ENCODE measurements at regions not wholly inside any gene's neighbourhood (a gene's known extent, or its start where the extent isn't known, plus 50 kb on each side); places are given as distances from the start of the nearest gene placed in this dataset.

DNA sequence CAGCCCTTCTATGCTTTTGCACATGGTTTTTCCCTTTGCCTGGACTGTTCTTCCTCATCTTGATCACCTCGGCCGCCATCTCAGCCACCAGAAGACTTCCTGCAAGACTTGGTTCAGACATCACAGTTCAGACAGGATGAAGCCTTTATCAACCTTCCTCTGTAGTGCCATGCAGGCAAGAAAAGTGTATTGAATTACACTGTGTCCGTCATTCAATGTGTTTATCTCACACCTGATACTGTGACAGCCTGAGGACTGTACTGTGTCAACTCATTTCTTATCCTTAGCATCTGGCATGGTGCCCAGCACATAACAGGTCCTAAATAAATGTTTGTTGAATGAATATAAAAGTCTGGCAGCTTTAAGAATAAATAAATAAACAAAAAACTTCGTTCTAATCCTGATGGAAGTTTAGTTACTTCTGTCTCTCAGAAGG is 133.3 kb upstream of the MAN1A1 start:
- TF ChIP-seq EZH2phosphoT487 (IDR thresholded peaks at IDR 0.05; ENCODE audit: low read depth) = no peak
- TF ChIP-seq, protein P1, sequence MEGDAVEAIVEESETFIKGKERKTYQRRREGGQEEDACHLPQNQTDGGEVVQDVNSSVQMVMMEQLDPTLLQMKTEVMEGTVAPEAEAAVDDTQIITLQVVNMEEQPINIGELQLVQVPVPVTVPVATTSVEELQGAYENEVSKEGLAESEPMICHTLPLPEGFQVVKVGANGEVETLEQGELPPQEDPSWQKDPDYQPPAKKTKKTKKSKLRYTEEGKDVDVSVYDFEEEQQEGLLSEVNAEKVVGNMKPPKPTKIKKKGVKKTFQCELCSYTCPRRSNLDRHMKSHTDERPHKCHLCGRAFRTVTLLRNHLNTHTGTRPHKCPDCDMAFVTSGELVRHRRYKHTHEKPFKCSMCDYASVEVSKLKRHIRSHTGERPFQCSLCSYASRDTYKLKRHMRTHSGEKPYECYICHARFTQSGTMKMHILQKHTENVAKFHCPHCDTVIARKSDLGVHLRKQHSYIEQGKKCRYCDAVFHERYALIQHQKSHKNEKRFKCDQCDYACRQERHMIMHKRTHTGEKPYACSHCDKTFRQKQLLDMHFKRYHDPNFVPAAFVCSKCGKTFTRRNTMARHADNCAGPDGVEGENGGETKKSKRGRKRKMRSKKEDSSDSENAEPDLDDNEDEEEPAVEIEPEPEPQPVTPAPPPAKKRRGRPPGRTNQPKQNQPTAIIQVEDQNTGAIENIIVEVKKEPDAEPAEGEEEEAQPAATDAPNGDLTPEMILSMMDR (IDR thresholded peaks at IDR 0.05; ENCODE audit: low read depth, low read length) = no peak
- H3K4me1 ChIP-seq (ENCODE audit: low read length) = no peaks in the 10 kb centered on the region
- no peak overlapping the region for H3K9ac ChIP-seq (ENCODE audit: low read length)
- H2AFZ ChIP-seq (ENCODE audit: low read depth, low read length) = no peak overlapping the region
- H3K9me3 ChIP-seq (ENCODE audit: insufficient read depth, low read length) = no peaks in the 10 kb centered on the region
- H3K4me3 ChIP-seq (ENCODE audit: low read length) = no peak overlapping the region
- no peaks in the 10 kb centered on the region for H4K20me1 ChIP-seq (ENCODE audit: insufficient read depth, low read length)
- no peaks in the 10 kb centered on the region for H3K27me3 ChIP-seq (ENCODE audit: low read depth, low read length)
- no peaks in the 10 kb centered on the region for H3K79me2 ChIP-seq (ENCODE audit: low read length)
- no peak overlapping the region for H3K27ac ChIP-seq (ENCODE audit: low read length)
- no peaks in the 10 kb centered on the region for H3K36me3 ChIP-seq (replicated peaks; ENCODE audit: low read depth, low read length)
- H3K4me2 ChIP-seq (ENCODE audit: low read length) = no peak overlapping the region

DNA sequence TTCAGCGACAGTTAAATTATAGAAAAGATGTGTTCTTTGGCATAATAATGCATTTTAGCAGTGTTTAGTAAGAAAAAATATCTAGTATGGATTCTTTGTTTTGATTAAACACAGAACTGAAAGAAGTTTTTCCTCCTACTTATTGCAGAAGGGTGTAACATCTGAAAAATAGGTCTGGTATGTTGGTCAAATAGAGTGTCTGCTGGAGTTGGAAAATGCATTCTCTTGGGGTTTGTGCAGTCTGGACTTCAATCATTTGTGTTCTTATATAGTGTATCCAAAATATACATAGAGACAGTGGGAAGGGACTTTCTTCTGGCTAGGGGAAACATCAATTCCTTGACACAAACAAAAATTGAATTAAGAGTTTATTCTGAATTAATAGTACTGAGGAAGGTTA is 132.4 kb upstream of the MAN1A1 start:
- TF ChIP-seq EZH2phosphoT487 (IDR thresholded peaks at IDR 0.05; ENCODE audit: low read depth) = no peak
- TF ChIP-seq, protein P1 (IDR thresholded peaks at IDR 0.05; ENCODE audit: low read depth, low read length) = no peak
- Histone ChIP-seq H3K36me3 (replicated peaks; ENCODE audit: low read depth, low read length) (no peaks in the 10 kb centered on the region), H3K4me3 (ENCODE audit: low read length) (no peak overlapping the region), H3K79me2 (ENCODE audit: low read length) (no peaks in the 10 kb centered on the region), H3K27ac (ENCODE audit: low read length) (no peak overlapping the region), H3K4me2 (ENCODE audit: low read length) (no peak overlapping the region), H3K9ac (ENCODE audit: low read length) (no peak overlapping the region), H3K9me3 (ENCODE audit: insufficient read depth, low read length) (no peaks in the 10 kb centered on the region), H3K27me3 (ENCODE audit: low read depth, low read length) (no peaks in the 10 kb centered on the region), H3K4me1 (ENCODE audit: low read length) (peaks cover 6% of the 10 kb centered on the region), H4K20me1 (ENCODE audit: insufficient read depth, low read length) (no peaks in the 10 kb centered on the region), H2AFZ (ENCODE audit: low read depth, low read length) (no peak overlapping the region)

DNA sequence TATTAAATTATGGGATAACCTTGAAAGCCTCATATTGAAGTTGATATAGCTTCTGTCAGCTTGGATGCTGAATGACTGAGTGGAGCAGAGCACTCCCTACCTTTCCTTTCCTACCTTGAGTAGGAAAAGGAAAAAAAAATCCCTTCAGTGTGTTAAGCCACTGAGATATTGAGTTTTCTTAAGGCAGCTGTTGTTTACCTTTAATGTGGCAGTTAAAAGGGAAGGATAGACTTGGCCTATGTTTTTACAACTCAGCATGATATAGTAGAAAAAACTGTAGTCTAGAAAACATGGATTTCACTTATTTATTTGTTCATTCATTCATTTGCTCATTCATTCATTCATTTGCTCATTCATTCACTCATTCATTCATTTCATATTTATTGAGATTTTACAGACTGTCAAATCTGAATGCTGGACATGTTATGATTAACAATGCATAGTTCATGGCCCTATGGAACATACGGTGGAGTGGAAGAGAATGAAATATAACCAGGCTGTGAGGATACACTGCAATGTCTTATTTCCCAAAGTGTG is 131.5 kb upstream of the MAN1A1 start:
- Histone ChIP-seq H3K9ac (ENCODE audit: low read length) (no peak overlapping the region), H3K36me3 (replicated peaks; ENCODE audit: low read depth, low read length) (no peaks in the 10 kb centered on the region), H3K27ac (ENCODE audit: low read length) (no peak overlapping the region), H3K27me3 (ENCODE audit: low read depth, low read length) (no peaks in the 10 kb centered on the region), H3K79me2 (ENCODE audit: low read length) (no peaks in the 10 kb centered on the region), H3K4me1 (ENCODE audit: low read length) (peaks cover 15% of the 10 kb centered on the region), H3K4me2 (ENCODE audit: low read length) (no peak overlapping the region), H2AFZ (ENCODE audit: low read depth, low read length) (no peak overlapping the region), H3K4me3 (ENCODE audit: low read length) (no peak overlapping the region), H4K20me1 (ENCODE audit: insufficient read depth, low read length) (no peaks in the 10 kb centered on the region), H3K9me3 (ENCODE audit: insufficient read depth, low read length) (no peaks in the 10 kb centered on the region)
- TF ChIP-seq, protein P1 (IDR thresholded peaks at IDR 0.05; ENCODE audit: low read depth, low read length) = no peak
- TF ChIP-seq EZH2phosphoT487 (IDR thresholded peaks at IDR 0.05; ENCODE audit: low read depth) = no peak

DNA sequence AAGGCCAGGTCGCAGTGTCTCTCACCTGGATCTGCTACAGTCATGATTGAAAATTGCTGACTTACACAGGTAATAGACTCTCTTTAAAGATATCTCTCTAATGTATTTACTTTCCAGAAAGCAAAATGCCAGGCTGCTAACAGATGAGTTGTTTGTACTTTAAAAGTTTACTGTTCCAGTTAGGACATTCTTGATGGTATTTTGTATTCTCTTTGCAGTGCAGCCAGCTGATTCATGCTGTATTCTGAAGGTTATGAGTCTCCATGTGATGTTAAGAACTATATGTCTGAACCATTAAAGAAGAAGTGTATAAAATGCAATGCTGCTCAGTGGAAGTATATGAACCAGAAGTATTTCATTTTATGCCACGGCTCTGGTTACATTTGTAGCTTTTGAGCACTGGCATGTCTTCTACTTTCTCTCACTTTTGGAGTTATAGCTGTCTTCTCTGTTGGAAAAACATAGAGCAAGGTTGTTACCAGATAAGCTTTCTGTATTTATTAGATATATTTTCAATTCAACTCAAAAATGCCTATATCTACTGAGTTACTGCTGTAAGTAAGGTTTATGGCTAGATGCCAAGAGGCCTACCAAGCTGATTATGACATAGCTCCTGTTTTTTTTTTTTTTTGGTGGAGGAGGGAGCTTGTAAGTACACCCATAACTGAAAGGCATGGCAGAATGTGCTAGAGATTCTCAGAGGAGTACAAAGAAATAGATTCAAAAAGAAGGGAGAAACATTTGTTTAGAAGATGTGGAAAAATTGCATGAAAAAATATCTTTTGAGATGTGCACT is 130.5 kb upstream of the MAN1A1 start:
- Histone ChIP-seq H3K4me1 (ENCODE audit: low read length) (peaks cover 16% of the 10 kb centered on the region), H3K79me2 (ENCODE audit: low read length) (no peaks in the 10 kb centered on the region), H2AFZ (ENCODE audit: low read depth, low read length) (no peak overlapping the region), H3K9ac (ENCODE audit: low read length) (no peak overlapping the region), H3K27ac (ENCODE audit: low read length) (no peak overlapping the region), H4K20me1 (ENCODE audit: insufficient read depth, low read length) (no peaks in the 10 kb centered on the region), H3K27me3 (ENCODE audit: low read depth, low read length) (no peaks in the 10 kb centered on the region), H3K36me3 (replicated peaks; ENCODE audit: low read depth, low read length) (no peaks in the 10 kb centered on the region), H3K9me3 (ENCODE audit: insufficient read depth, low read length) (no peaks in the 10 kb centered on the region), H3K4me3 (ENCODE audit: low read length) (no peak overlapping the region), H3K4me2 (ENCODE audit: low read length) (no peak overlapping the region)
- TF ChIP-seq, protein P1 (IDR thresholded peaks at IDR 0.05; ENCODE audit: low read depth, low read length) = no peak
- TF ChIP-seq EZH2phosphoT487 (IDR thresholded peaks at IDR 0.05; ENCODE audit: low read depth) = no peak
